GM12875 (cell line): ENCODE measurements at regions not wholly inside any gene's neighbourhood (a gene's known extent, or its start where the extent isn't known, plus 50 kb on each side); places are given as distances from the start of the nearest gene placed in this dataset.

Experiments
- H3K4me3 ChIP-seq: one replicate; pipeline ENCODE4 v1.5.1; 2011; ENCODE audit warnings: low read depth, low read length, control low read depth
- CTCF ChIP-seq: IDR thresholded peaks from 2 replicates; pipeline ENCODE4 v1.5.1; 2011; ENCODE audit warnings: low read depth, mild to moderate bottlenecking, control low read depth, inconsistent platforms, low read length, moderate library complexity, borderline replicate concordance; ENCODE audit not compliant: insufficient read depth

GRCh38 chr3:81426826-81427577 is 334.4 kb downstream of the GBE1 start:
- no peak for TF ChIP-seq CTCF
- no peak overlapping the region for H3K4me3 ChIP-seq

GRCh38 chr3:81425198-81425868 is 336.1 kb downstream of the GBE1 start:
- no peak overlapping the region for H3K4me3 ChIP-seq
- TF ChIP-seq CTCF, result no peak

- H3K4me3 ChIP-seq, result no peak overlapping the region
- TF ChIP-seq CTCF, result no peak
These were observed 342.2 kb downstream of the GBE1 start for GRCh38 chr3:81419228-81419627.

- no peak for TF ChIP-seq CTCF
- H3K4me3 ChIP-seq, result no peak overlapping the region
These were observed 344.6 kb downstream of the GBE1 start for GRCh38 chr3:81416812-81417211.

GRCh38 chr3:81406318-81406717 is 355.1 kb downstream of the GBE1 start:
- no peak overlapping the region for H3K4me3 ChIP-seq
- TF ChIP-seq CTCF, result no peak

GRCh38 chr3:81395739-81396513 is 365.5 kb downstream of the GBE1 start:
- H3K4me3 ChIP-seq, result no peak overlapping the region
- no peak for TF ChIP-seq CTCF
